Peyer's patch (tissue), 4 donors: ENCODE measurements at regions not wholly inside any gene's neighbourhood (a gene's known extent, or its start where the extent isn't known, plus 50 kb on each side); places are given as distances from the start of the nearest gene placed in this dataset.

ENCODE experiments used
- DNase-seq, 3 donors: peaks; one replicate each; pipeline ENCODE4 v3.0.0-alpha.2; 2017 to 2019
- H3K27ac ChIP-seq, 4 donors: fragments of 200-600 bp; sonication (generic); one replicate each; pipeline ENCODE4 v1.5.1; 2016 to 2019
- H3K27me3 ChIP-seq, 2 donors: fragments of 200-600 bp; sonication (generic); one replicate each; pipeline ENCODE4 v1.5.1; 2019
- H3K36me3 ChIP-seq, 3 donors: fragments of 200-600 bp; sonication (generic); one replicate each; pipeline ENCODE4 v1.5.1; 2016 to 2019
- H3K4me1 ChIP-seq, 4 donors: fragments of 200-600 bp; sonication (generic); one replicate each; pipeline ENCODE4 v1.5.1; 2016 to 2019
- H3K4me3 ChIP-seq, 4 donors: fragments of 200-600 bp; sonication (generic); 1 replicate in 3 of 4; 2 replicates in 1 of 4; pipeline ENCODE4 v1.5.1; 2016 to 2019; ENCODE audit warnings: mild to moderate bottlenecking in 1 of 4
- H3K9me3 ChIP-seq, 4 donors: fragments of 200-600 bp; sonication (generic); one replicate each; pipeline ENCODE4 v1.5.1; 2016 to 2019; ENCODE audit warnings: mild to moderate bottlenecking in 1 of 4
- CTCF ChIP-seq, 6 experiments: fragments of 450-650 bp in 4 of 6; fragments of 200-600 bp in 2 of 6; sonication (generic) in 1 of 6; IDR thresholded peaks; one replicate each; pipeline ENCODE4 v1.5.1; 2017 to 2019; ENCODE audit warnings: antibody characterized with exemption in 6 of 6, mild to moderate bottlenecking in 3 of 6, moderate library complexity in 1 of 6
- POLR2A ChIP-seq, 2 donors: fragments of 450-650 bp; IDR thresholded peaks; one replicate each; pipeline ENCODE4 v1.5.1; 2017; ENCODE audit warnings: antibody characterized with exemption in 2 of 2, mild to moderate bottlenecking in 2 of 2, moderate library complexity in 2 of 2

- Histone ChIP-seq H3K4me3 (no peak overlapping the region), H3K4me1 (peaks cover 0 to 4% (median 0%) of the 10 kb centered on the region in 4 donors), H3K27ac (no peak overlapping the region), H3K36me3 (no peaks in the 10 kb centered on the region), H3K9me3 (no peaks in the 10 kb centered on the region), H3K27me3 (no peaks in the 10 kb centered on the region)
- DNase-seq: no peak
- TF ChIP-seq POLR2A (IDR thresholded peaks at IDR 0.05) (no peak), CTCF (IDR thresholded peaks at IDR 0.05) (no peak)
Observed at GRCh38 chr6:170232186-170233002, 58.5 kb downstream of the DLL1 start.

GRCh38 chr6:170231293-170232185, 59.3 kb downstream of the DLL1 start:
- TF ChIP-seq CTCF (IDR thresholded peaks at IDR 0.05) (no peak), POLR2A (IDR thresholded peaks at IDR 0.05) (no peak)
- no peak for DNase-seq
- Histone ChIP-seq H3K9me3 (no peaks in the 10 kb centered on the region), H3K4me1 (peaks cover 0 to 4% (median 0%) of the 10 kb centered on the region in 4 donors), H3K4me3 (no peak overlapping the region), H3K36me3 (no peaks in the 10 kb centered on the region), H3K27ac (no peak overlapping the region), H3K27me3 (no peaks in the 10 kb centered on the region)

GRCh38 chr6:170230520-170231292, 60.2 kb downstream of the DLL1 start:
- TF ChIP-seq CTCF (IDR thresholded peaks at IDR 0.05) (no peak), POLR2A (IDR thresholded peaks at IDR 0.05) (no peak)
- Histone ChIP-seq H3K4me1 (peaks cover 0 to 4% (median 0%) of the 10 kb centered on the region in 4 donors), H3K4me3 (no peak overlapping the region), H3K27ac (no peak overlapping the region), H3K9me3 (no peaks in the 10 kb centered on the region), H3K36me3 (no peaks in the 10 kb centered on the region), H3K27me3 (no peaks in the 10 kb centered on the region)
- DNase-seq: no peak

- H3K9me3 ChIP-seq: no peaks in the 10 kb centered on the region
- no peak overlapping the region for H3K4me3 ChIP-seq
- no peak for TF ChIP-seq CTCF (IDR thresholded peaks at IDR 0.05)
- no peak for TF ChIP-seq POLR2A (IDR thresholded peaks at IDR 0.05)
- no peaks in the 10 kb centered on the region for H3K36me3 ChIP-seq
- no peaks in the 10 kb centered on the region for H3K27me3 ChIP-seq
- H3K27ac ChIP-seq: no peak overlapping the region
- DNase-seq: no peak
- H3K4me1 ChIP-seq: peaks cover 0 to 4% (median 0%) of the 10 kb centered on the region in 4 donors
Observed at GRCh38 chr6:170229851-170230519, 60.9 kb downstream of the DLL1 start.

- H3K9me3 ChIP-seq: no peaks in the 10 kb centered on the region
- H3K4me3 ChIP-seq: no peak overlapping the region
- TF ChIP-seq CTCF (IDR thresholded peaks at IDR 0.05) (no peak), POLR2A (IDR thresholded peaks at IDR 0.05) (no peak)
- DNase-seq: no peak
- H3K27me3 ChIP-seq: no peaks in the 10 kb centered on the region
- no peak overlapping the region for H3K27ac ChIP-seq
- H3K4me1 ChIP-seq: peaks cover 0 to 4% (median 0%) of the 10 kb centered on the region in 4 donors
- H3K36me3 ChIP-seq: no peaks in the 10 kb centered on the region
Observed at GRCh38 chr6:170229396-170229795, 61.5 kb downstream of the DLL1 start.
